ENCODE measurements at regions not wholly inside any gene's neighbourhood (a gene's known extent, or its start where the extent isn't known, plus 50 kb on each side); places are given as distances from the start of the nearest gene placed in this dataset.
"Not testable (repeated sequence)": the region's sequence is repeated elsewhere in the genome, so short reads cannot be mapped to it uniquely, and the experiment has no call there.

DNA sequence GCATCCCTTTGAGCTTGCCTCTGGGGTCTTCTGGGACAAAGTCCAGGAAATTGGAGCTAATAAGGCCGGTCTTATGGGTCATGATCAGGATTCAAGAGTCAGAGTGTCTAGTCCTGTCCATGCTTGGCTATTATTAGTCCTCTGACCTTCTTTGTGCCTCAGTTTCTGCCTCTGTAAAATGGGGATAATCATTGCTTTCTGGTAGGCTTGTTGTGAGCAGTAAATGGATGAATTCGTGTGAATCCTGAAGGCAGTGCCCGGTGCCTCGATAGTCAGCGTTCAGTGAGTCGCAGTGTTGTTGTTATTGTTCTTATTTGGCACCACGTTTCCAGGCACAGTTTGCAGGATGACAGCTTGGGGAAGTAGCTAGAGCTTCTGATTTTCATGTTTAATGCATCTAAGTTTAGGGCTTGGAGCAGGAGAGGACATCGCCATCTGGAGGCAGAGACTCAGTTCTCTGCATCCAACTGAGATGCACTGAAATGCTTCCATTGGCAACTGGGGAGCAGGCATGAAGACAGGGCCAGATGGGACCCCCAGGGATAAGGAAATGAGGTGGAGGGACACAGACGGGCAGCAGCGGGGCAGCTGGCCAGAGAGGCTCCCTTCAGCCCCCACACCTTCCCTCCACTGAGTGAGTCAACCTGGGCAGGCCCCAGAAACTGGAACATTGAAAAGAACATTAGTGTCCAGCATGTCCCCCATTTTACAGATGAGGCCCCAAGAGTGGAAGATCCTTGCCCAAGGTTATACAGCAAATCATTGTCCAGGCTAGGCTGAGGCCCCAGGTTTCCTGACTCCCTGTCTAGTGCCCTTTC is 160.3 kb downstream of the PTPRU start:
- no peak for DNase-seq

DNA sequence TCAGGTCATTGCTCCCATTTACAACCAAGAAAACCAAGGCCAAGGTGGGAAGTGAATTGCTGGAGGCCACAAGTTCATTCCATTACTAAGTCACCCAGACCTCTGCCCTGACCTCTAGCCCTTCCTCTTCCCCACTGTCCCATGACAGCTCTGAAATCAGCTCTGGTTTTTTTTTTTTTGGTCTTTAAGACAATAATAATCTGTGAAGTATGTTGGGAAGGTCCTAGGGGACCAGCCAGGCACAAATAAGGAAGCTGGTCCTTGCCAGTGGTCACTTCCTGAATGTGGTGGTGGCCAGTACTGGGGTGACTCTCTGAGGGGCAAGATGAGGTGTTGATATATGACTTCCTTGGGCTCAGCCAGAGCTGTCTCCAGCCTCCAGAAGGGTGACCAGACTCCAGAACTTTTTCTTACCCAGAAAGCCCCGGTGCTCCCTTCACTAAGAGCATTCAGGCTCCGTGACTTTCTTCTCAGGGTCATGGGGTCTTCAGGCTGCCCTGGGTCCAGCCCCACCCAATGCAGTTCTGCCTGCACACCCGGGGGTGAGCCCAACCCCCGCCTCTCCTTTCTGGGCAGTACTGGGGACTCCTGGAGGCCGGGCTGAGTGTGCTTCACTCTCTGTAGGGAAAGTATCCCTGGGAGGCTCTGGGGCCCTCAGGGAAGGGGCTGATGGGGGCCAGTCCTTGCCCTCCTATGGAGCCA is 159.6 kb downstream of the PTPRU start:
- no peak for DNase-seq

GRCh38 chr1:29394521-29395225 is 158.4 kb downstream of the PTPRU start:
- no peak for DNase-seq

GRCh38 chr1:29393451-29393826 is 157.1 kb downstream of the PTPRU start:
- no peak for DNase-seq

GRCh38 chr1:29392486-29393450 is 156.4 kb downstream of the PTPRU start:
- no peak for DNase-seq

DNA sequence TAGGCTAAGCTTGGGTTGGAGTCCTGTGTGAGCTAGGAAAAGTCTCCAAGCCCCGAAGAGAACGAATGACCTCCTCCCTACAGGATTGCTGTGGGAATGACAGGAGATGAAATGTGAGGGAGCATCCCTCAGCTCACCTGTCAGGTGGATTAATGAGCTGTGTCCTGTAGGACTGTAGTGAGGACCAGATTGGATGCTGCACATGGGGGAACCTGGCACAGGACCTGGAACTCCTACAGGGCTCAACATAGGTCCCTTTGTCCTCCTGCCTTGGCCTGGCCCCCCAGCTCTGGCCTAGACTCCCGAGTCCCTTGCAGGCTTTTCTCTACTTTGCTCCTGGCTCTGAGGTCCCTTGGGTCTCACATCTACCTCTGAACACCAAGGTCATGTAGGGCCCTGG is 155.7 kb downstream of the PTPRU start:
- no peak for DNase-seq

DNA sequence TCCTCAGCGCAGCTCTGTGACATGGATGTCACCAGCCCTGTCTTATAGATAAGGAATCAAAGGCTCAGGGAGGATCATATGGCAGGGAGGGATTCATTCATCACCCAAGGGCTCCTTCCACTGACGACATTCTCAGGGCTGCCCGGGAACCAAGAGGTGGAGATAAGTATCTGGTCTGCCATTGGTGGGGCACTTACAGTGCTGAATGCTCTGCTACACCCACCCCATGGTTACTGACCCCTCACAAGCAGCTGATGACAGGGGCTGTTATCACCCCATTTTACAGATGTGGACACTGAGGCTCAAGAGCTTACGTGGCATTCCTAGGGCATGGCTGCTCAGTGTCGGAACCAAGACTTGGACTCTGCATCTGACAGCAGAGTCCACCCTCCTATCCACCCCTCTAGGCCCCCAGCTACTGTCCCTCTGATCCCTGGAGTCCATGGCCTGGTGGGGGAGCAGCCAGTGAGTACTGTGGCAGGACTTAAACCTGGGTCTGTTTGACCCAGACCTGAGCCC is 155.1 kb downstream of the PTPRU start:
- DNase-seq, result no peak

- DNase-seq, result no peak
Observed at GRCh38 chr1:29390491-29391361, 154.4 kb downstream of the PTPRU start.

DNA sequence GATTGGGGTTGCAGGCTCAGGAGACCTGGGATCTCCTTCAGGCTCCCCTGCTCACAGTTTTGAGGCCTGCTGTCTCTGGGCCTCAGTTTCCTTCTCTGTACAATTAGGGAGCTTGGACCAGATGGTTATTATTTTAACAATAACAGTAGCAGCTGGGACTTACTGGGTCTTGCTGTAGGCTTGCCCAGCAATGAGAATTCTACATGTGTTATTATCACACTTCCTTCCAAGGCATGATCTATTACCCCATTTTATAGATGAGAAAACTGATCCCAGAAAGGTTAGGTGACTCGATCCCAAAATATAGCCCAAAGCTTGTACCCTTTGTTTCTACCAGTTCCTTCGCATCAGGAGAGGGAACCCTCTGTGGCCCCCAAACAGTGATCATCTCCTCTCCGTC is 153.8 kb downstream of the PTPRU start:
- DNase-seq, result no peak

- DNase-seq, result no peak
Observed at GRCh38 chr1:29389533-29390041, 153.3 kb downstream of the PTPRU start.

DNA sequence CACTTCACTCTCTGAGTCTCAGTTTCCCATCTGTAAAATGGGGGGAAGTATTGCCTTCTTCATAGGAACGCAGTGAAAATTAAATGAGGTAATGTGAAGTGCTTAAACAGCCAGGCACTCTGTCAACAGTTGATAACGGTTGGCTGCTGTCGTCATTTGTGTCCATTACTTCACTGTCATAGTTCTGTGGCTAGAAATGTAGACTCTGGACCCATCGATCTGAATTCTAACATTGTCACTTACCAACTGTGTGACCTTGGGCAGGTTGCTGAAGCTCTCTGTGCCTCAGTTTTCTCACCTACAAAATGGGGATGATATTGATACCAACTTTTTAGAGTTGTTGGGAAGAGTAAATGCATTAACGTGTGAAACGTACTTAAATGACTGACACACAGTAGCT is 152.6 kb downstream of the PTPRU start:
- no peak for DNase-seq

DNA sequence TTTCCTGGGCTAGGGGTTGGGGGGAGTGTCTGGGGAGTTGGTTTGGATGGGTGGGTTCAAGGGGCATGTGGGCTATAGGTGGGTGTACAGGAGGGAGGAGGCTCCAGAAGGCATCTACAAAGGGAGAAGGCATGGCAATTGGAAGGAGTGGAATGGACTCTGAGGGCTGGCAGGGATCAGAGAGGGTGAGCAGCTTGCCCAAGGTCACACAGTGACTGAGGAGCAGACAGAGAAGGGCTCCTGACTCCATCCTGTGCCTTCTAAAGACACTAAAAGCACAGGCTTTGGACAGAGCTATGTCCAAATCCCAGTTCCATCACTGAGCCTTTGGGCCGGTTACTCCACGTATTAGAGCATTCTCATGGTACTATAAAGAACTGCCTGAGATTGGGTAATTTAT is 151.8 kb downstream of the PTPRU start:
- DNase-seq, result no peak

- DNase-seq, result no peak
Observed at GRCh38 chr1:29387210-29387609, 150.9 kb downstream of the PTPRU start.

DNA sequence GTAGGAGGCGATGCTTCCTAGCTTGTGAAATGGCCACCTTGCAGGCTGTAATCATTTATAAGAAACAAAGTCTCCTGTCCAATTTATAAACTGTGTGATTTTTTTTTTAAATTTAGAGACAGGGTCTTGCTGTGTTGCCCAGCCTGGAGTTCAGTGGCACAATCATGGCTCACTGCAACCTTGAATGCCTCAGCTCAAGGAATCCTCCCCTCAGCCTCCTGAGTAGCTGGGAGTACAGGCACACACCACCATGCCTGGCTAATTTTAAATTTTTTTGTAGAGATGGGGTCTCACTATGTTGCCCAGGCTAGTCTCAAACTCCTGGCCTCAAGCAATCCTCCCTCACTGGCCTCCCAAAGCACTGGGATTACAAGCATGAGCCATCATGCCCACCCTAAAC is 150.1 kb downstream of the PTPRU start:
- DNase-seq, result not testable (repeated sequence)

DNA sequence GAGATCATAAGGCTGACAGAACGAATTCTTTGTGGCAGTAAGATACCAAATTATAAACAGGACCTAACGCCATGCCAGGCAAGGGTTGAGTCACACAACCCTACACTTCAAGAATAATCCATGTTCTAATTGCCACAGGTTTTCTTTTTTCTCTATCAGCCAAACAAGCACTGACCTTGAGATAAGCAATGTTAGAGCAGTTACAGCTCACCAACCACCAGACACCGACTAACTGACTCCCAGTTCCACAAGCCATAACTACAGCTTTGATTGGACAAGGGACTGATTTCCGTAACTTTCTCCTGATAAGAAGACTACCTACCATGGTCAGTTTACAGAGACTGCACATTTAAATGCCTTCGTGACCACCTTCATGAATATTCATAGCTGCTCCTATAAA is 149.6 kb downstream of the PTPRU start:
- no peak for DNase-seq

GRCh38 chr1:29384496-29385015 is 148.2 kb downstream of the PTPRU start:
- no peak for DNase-seq

DNA sequence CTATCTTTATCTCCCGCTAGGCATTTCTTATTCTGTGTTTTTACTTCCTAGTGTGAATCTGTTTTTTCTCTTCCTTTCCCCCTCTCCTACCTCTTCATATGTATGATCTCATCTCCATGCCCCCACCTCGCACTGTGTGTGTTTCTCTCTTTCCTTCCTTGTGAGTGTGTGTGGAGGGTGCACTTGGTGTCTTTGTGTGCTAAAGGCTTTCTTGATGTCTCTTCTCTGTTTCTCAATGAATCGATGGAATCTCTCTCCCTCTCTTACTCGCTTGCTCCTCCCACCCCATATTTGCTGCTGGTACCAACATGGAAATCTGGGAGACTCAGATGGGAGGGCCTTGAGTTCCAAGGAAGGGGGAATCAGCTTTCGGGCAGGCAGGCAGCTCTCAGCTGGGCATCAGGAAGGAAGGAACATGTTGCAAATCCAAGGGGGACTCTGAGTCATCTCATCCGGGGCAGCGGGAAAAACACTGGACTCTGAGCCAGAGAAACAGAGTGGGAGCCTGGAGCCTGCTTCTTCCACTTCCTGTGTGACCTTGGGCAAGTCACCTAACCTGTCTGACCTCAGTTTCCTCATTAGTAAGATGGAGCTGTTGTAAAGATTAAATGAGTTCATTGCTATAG is 147.5 kb downstream of the PTPRU start:
- DNase-seq, result no peak

DNA sequence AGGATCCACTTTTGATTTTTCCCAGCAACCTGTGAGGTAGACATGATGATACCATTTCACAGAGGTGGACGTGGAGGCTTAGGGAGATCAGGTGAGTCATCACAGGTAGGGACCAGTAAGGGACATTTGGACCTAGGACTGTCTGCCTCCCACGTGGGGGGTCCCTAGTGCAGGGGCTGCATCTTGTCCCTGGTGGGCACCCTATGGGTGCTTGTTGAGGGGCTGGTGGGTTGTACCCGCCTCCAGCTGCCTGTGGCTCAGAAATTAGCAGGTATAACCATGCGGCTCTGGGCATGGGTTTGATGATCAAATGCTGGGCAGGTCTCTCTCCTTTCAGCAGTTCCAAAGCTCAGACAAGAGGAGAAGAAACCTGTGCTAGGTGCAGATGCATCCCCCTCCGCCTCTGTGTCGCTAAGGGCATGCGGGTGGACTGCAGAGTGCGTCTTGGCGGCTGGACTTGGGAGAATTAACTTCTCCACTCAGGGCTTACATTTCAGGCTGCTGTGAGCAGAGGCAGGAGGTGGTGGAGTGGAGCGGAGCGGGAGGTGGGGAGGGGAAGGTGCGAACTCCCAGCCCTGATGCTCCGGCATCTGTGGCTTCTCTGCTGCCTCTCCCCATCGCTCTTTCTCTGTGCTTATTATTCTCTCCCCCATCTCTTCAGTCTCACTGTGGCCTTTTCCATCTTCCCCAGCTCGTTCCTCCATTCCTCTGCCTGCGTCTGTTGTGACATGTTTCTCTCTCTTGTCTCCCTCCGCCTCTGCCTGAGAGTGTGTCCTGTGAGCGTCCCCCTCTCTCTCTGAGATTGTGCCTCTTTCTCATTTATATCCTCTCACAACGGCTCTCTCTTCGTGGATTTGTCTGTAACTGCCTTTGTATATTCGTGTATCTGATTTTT is 146.8 kb downstream of the PTPRU start:
- DNase-seq, result no peak

DNA sequence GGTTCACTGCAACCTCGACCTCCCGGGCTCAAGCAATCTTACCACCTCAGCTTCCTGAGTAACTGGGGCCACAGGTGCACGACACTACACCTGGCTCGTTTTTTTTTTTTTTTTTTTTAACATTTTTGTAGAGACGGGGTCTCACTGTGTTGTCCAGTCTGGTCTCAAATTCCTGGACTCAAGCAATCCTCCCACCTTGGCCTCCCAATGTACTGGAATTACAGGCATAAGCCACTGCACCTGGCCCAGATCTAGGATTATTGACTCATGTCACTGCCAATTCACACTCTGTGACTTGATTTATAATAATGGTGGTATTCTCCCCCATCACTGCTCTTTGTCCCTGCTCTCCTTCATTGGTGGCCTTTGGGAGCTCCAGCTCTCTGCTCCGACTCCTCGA is 145.1 kb downstream of the PTPRU start:
- DNase-seq, result no peak

Data from NCI-H1105 treated with DMSO at 0.1 percent for 48 hours (cell line).